BE2C (cell line): ENCODE measurements at regions not wholly inside any gene's neighbourhood (a gene's known extent, or its start where the extent isn't known, plus 50 kb on each side); places are given as distances from the start of the nearest gene placed in this dataset.

Experiments used
- DNase-seq: peaks from one replicate; pipeline ENCODE4 v3.0.0-alpha.2; 2020
- H3K27me3 ChIP-seq: fragments of 250-450 bp; sonication (Bioruptor Pico); 2 replicates; pipeline ENCODE4 v1.5.1; 2020; ENCODE audit warnings: mild to moderate bottlenecking
- H3K36me3 ChIP-seq: fragments of 250-450 bp; sonication (Bioruptor Pico); 2 replicates; pipeline ENCODE4 v1.5.1; 2020; ENCODE audit warnings: mild to moderate bottlenecking
- H3K4me1 ChIP-seq: fragments of 250-450 bp; sonication (Bioruptor Pico); 2 replicates; pipeline ENCODE4 v1.5.1; 2020
- H3K4me3 ChIP-seq: 2 replicates; pipeline ENCODE4 v1.5.1; 2011; ENCODE audit warnings: low read depth, low read length
- H3K9me3 ChIP-seq: fragments of 250-450 bp; sonication (Bioruptor Pico); 2 replicates; pipeline ENCODE4 v1.5.1; 2020
- CTCF ChIP-seq: IDR thresholded peaks from 2 replicates; pipeline ENCODE4 v1.5.1; 2012; ENCODE audit warnings: mild to moderate bottlenecking, low read depth, low read length

- Histone ChIP-seq H3K4me3 (no peak overlapping the region), H3K4me1 (no peaks in the 10 kb centered on the region), H3K36me3 (no peaks in the 10 kb centered on the region), H3K9me3 (no peaks in the 10 kb centered on the region), H3K27me3 (no peaks in the 10 kb centered on the region)
- no peak for DNase-seq
- no peak for TF ChIP-seq CTCF
Measured at GRCh38 chr6:6417475-6417874, 97.0 kb upstream of the F13A1 start.

GRCh38 chr6:6418421-6418820, 98.0 kb upstream of the F13A1 start:
- no peak for TF ChIP-seq CTCF
- DNase-seq: no peak
- H3K27me3 ChIP-seq: no peaks in the 10 kb centered on the region
- H3K4me3 ChIP-seq: no peak overlapping the region
- no peaks in the 10 kb centered on the region for H3K36me3 ChIP-seq
- H3K9me3 ChIP-seq: no peaks in the 10 kb centered on the region
- H3K4me1 ChIP-seq: no peaks in the 10 kb centered on the region

GRCh38 chr6:6420107-6420506, 99.6 kb upstream of the F13A1 start:
- Histone ChIP-seq H3K27me3 (no peaks in the 10 kb centered on the region), H3K4me3 (no peak overlapping the region), H3K4me1 (no peaks in the 10 kb centered on the region), H3K9me3 (no peaks in the 10 kb centered on the region), H3K36me3 (no peaks in the 10 kb centered on the region)
- DNase-seq: no peak
- no peak for TF ChIP-seq CTCF

GRCh38 chr6:6434151-6434550, 113.7 kb upstream of the F13A1 start:
- DNase-seq: no peak
- H3K9me3 ChIP-seq: no peaks in the 10 kb centered on the region
- TF ChIP-seq CTCF: no peak

GRCh38 chr6:6434723-6435122, 114.3 kb upstream of the F13A1 start:
- TF ChIP-seq CTCF: no peak
- DNase-seq: no peak
- no peaks in the 10 kb centered on the region for H3K36me3 ChIP-seq
- H3K9me3 ChIP-seq: no peaks in the 10 kb centered on the region
- H3K4me3 ChIP-seq: no peak overlapping the region
- no peaks in the 10 kb centered on the region for H3K27me3 ChIP-seq
- H3K4me1 ChIP-seq: no peaks in the 10 kb centered on the region

More at GRCh38 chr6:6434151-6434550, 113.7 kb upstream of the F13A1 start:
- no peaks in the 10 kb centered on the region for H3K4me1 ChIP-seq
- H3K36me3 ChIP-seq: no peaks in the 10 kb centered on the region
- H3K4me3 ChIP-seq: no peak overlapping the region
- H3K27me3 ChIP-seq: no peaks in the 10 kb centered on the region

- no peak overlapping the region for H3K4me3 ChIP-seq
- H3K27me3 ChIP-seq: no peaks in the 10 kb centered on the region
- DNase-seq: no peak
- no peaks in the 10 kb centered on the region for H3K4me1 ChIP-seq
- no peaks in the 10 kb centered on the region for H3K9me3 ChIP-seq
- TF ChIP-seq CTCF: no peak
- no peaks in the 10 kb centered on the region for H3K36me3 ChIP-seq
Measured at GRCh38 chr6:6436366-6436765, 115.9 kb upstream of the F13A1 start.
